Sigmoid colon (tissue), 6 donors: ENCODE measurements at regions not wholly inside any gene's neighbourhood (a gene's known extent, or its start where the extent isn't known, plus 50 kb on each side); places are given as distances from the start of the nearest gene placed in this dataset.
"Not testable (repeated sequence)": the region's sequence is repeated elsewhere in the genome, so short reads cannot be mapped to it uniquely, and the experiment has no call there.

Source experiments
- DNase-seq: peaks from one replicate; pipeline ENCODE4 v3.0.0-alpha.2; 2019
- H3K27ac ChIP-seq, 4 donors: fragments of 200-600 bp; sonication (generic); one replicate each; pipeline ENCODE4 v1.5.1; 2016 to 2019; ENCODE audit warnings: mild to moderate bottlenecking in 1 of 4
- H3K27me3 ChIP-seq, 3 donors: fragments of 200-600 bp; sonication (generic); one replicate each; pipeline ENCODE4 v1.5.1; 2019; ENCODE audit warnings: mild to moderate bottlenecking in 1 of 3
- H3K36me3 ChIP-seq, 4 donors: fragments of 200-600 bp; sonication (generic); one replicate each; pipeline ENCODE4 v1.5.1; 2016 to 2019
- H3K4me1 ChIP-seq, 4 donors: fragments of 200-600 bp; sonication (generic); one replicate each; pipeline ENCODE4 v1.5.1; 2017 to 2019
- H3K4me3 ChIP-seq, 4 donors: fragments of 200-600 bp; sonication (generic); one replicate each; pipeline ENCODE4 v1.5.1; 2017 to 2019; ENCODE audit warnings: mild to moderate bottlenecking in 2 of 4, moderate library complexity in 1 of 4
- H3K9me3 ChIP-seq, 4 donors: fragments of 200-600 bp in 3 of 4; sonication (generic) in 3 of 4; one replicate each; pipeline versions ENCODE4 v1.5.1 to v1.6.1; 2013 to 2019
- EP300 ChIP-seq, 4 donors: sonication (generic); formaldehyde crosslinking; IDR thresholded peaks; one replicate each; pipeline ENCODE4 v1.6.1; 2017; ENCODE audit warnings: antibody characterized with exemption in 4 of 4
- POLR2A ChIP-seq, 2 donors: fragments of 450-650 bp; IDR thresholded peaks; one replicate each; pipeline ENCODE4 v1.6.1; 2016; ENCODE audit warnings: antibody characterized with exemption in 2 of 2, mild to moderate bottlenecking in 2 of 2, moderate library complexity in 2 of 2
- POLR2AphosphoS5 ChIP-seq, 4 donors: sonication (generic); formaldehyde crosslinking; IDR thresholded peaks; one replicate each; pipeline ENCODE4 v1.6.1; 2017; ENCODE audit warnings: antibody characterized with exemption in 4 of 4
- WGBS, 2 donors: extraction: QIAGEN DNeasy Blood & Tissue Kit; methylation state at CpG; one replicate each; pipeline ENCODE4 v1.1.7; 2013; 5-methylcytosine and 5-hydroxymethylcytosine counted together
- intact Hi-C: fragments of 100-400 bp; cut with DNase I; formaldehyde crosslinking; loops from one replicate; pipeline ENCODE4 v1.15.1; 2023
- TF ChIP-seq, protein P1 (sequence below), 4 experiments: fragments of 450-650 bp in 3 of 4; fragments of 200-600 bp in 1 of 4; IDR thresholded peaks; one replicate each; pipeline ENCODE4 v1.5.1; 2016 to 2019; ENCODE audit warnings: antibody characterized with exemption in 4 of 4, mild to moderate bottlenecking in 3 of 4, moderate library complexity in 2 of 4
- donor health status: healthy with polysubstance abuse.
- donor health status: healthy.

DNA sequence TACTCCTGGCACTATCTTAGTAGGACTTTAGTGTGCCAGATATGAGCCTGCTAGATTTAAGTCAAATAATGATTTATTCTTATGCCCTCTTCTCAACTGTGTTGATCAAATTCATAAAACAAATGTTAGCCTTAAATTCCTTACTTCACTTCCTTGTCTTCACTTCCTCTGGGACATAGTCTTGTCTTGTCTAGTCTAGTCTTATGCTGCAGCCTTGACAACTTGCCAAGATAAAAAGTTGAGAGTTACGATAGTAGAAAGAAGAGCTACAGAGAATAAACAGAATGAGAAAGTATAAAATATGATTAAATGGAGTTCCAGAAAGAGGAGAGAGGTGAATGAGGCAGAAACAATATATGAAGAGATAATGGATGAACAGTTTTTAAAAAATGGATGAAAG is 378.1 kb downstream of the DAD1 start:
- Histone ChIP-seq H3K36me3 (no peaks in the 10 kb centered on the region), H3K9me3 (no peaks in the 10 kb centered on the region), H3K4me1 (no peaks in the 10 kb centered on the region), H3K4me3 (no peak overlapping the region), H3K27me3 (no peaks in the 10 kb centered on the region), H3K27ac (no peak overlapping the region)
- no peak for DNase-seq
- 72 to 74% methylated on average over 1 of the region's 1 CpG for WGBS, 2 donors
- intact Hi-C loops, result no loop called here
- TF ChIP-seq EP300 (IDR thresholded peaks at IDR 0.05), result no peak
- TF ChIP-seq POLR2AphosphoS5 (IDR thresholded peaks at IDR 0.05), result no peak
- TF ChIP-seq, protein P1, sequence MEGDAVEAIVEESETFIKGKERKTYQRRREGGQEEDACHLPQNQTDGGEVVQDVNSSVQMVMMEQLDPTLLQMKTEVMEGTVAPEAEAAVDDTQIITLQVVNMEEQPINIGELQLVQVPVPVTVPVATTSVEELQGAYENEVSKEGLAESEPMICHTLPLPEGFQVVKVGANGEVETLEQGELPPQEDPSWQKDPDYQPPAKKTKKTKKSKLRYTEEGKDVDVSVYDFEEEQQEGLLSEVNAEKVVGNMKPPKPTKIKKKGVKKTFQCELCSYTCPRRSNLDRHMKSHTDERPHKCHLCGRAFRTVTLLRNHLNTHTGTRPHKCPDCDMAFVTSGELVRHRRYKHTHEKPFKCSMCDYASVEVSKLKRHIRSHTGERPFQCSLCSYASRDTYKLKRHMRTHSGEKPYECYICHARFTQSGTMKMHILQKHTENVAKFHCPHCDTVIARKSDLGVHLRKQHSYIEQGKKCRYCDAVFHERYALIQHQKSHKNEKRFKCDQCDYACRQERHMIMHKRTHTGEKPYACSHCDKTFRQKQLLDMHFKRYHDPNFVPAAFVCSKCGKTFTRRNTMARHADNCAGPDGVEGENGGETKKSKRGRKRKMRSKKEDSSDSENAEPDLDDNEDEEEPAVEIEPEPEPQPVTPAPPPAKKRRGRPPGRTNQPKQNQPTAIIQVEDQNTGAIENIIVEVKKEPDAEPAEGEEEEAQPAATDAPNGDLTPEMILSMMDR (IDR thresholded peaks at IDR 0.05), result no peak
- TF ChIP-seq POLR2A (IDR thresholded peaks at IDR 0.05), result no peak

GRCh38 chr14:22210026-22210425 is 379.0 kb downstream of the DAD1 start:
- DNase-seq, result no peak
- Histone ChIP-seq H3K36me3 (no peaks in the 10 kb centered on the region), H3K27ac (no peak overlapping the region), H3K27me3 (no peaks in the 10 kb centered on the region), H3K4me3 (no peak overlapping the region), H3K4me1 (no peaks in the 10 kb centered on the region), H3K9me3 (no peaks in the 10 kb centered on the region)
- intact Hi-C loops, result no loop called here
- WGBS, 2 donors, result 33 to 45% methylated on average over 2 of the region's 2 CpGs
- TF ChIP-seq POLR2A (IDR thresholded peaks at IDR 0.05) (no peak), EP300 (IDR thresholded peaks at IDR 0.05) (no peak), POLR2AphosphoS5 (IDR thresholded peaks at IDR 0.05) (no peak)
- TF ChIP-seq, protein P1 (IDR thresholded peaks at IDR 0.05), result no peak

GRCh38 chr14:22203036-22203435 is 386.0 kb downstream of the DAD1 start:
- Histone ChIP-seq H3K27ac (no peak overlapping the region), H3K36me3 (no peaks in the 10 kb centered on the region), H3K9me3 (no peaks in the 10 kb centered on the region), H3K27me3 (no peaks in the 10 kb centered on the region), H3K4me1 (no peaks in the 10 kb centered on the region), H3K4me3 (no peak overlapping the region)
- TF ChIP-seq POLR2AphosphoS5 (IDR thresholded peaks at IDR 0.05) (no peak), EP300 (IDR thresholded peaks at IDR 0.05) (no peak)
- WGBS, 2 donors, result 86 to 94% methylated on average over 5 of the region's 5 CpGs
- DNase-seq, result no peak
- intact Hi-C loops, result no loop called here

DNA sequence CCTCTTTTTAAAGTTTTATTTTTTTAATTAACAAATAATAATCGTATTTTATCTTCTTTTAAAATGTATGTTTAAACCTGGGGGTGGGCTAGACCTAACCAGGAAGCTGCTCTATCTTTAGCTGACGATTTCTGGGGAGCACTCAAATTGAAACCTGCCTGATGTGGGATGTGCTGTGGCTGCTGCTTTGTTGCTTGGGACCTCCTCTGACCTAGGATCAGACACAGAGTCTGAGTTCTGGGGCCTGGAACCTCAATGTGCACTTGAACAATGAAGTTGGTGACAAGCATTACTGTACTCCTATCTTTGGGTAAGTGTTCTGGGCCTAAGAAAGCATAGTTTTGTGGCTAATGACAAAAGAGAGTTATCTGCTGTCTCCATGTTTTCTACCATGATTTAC is 386.7 kb downstream of the DAD1 start:
- 75 to 80% methylated on average over 2 of the region's 2 CpGs for WGBS, 2 donors
- H3K4me1 ChIP-seq, result no peaks in the 10 kb centered on the region
- H3K4me3 ChIP-seq, result no peak overlapping the region
- no peak overlapping the region for H3K27ac ChIP-seq
- DNase-seq, result no peak
- TF ChIP-seq, protein P1 (IDR thresholded peaks at IDR 0.05), result no peak
- TF ChIP-seq POLR2A (IDR thresholded peaks at IDR 0.05) (no peak), EP300 (IDR thresholded peaks at IDR 0.05) (no peak), POLR2AphosphoS5 (IDR thresholded peaks at IDR 0.05) (no peak)
- no peaks in the 10 kb centered on the region for H3K27me3 ChIP-seq
- H3K9me3 ChIP-seq, result no peaks in the 10 kb centered on the region
- no peaks in the 10 kb centered on the region for H3K36me3 ChIP-seq
- intact Hi-C loops, result no loop called here

GRCh38 chr14:22200977-22201605 is 387.9 kb downstream of the DAD1 start:
- no peak for DNase-seq
- WGBS, 2 donors, result 3 to 12% methylated on average over 1 of the region's 1 CpG
- no peaks in the 10 kb centered on the region for H3K4me1 ChIP-seq
- H3K4me3 ChIP-seq, result no peak overlapping the region
- intact Hi-C loops, result no loop called here
- H3K27ac ChIP-seq, result no peak overlapping the region
- H3K36me3 ChIP-seq, result no peaks in the 10 kb centered on the region
- H3K27me3 ChIP-seq, result no peaks in the 10 kb centered on the region
- TF ChIP-seq POLR2A (IDR thresholded peaks at IDR 0.05), result no peak
- TF ChIP-seq EP300 (IDR thresholded peaks at IDR 0.05), result no peak
- TF ChIP-seq, protein P1 (IDR thresholded peaks at IDR 0.05), result no peak
- no peak for TF ChIP-seq POLR2AphosphoS5 (IDR thresholded peaks at IDR 0.05)
- no peaks in the 10 kb centered on the region for H3K9me3 ChIP-seq

- H3K36me3 ChIP-seq, H3K4me1 ChIP-seq, H3K4me3 ChIP-seq, H3K27me3 ChIP-seq, intact Hi-C loops, DNase-seq, H3K27ac ChIP-seq, H3K9me3 ChIP-seq: not testable (repeated sequence)
- 87 to 88% methylated on average over 2 of the region's 2 CpGs for WGBS, 2 donors
Measured at GRCh38 chr14:22200131-22200530, 388.9 kb downstream of the DAD1 start.
